Stimulated activated CD8-positive, alpha-beta memory T cell treated with anti-CD3 and anti-CD28 coated beads, Interleukin-4, amount 100 ng/mL, for 1 hour (primary cell): ENCODE measurements at regions not wholly inside any gene's neighbourhood (a gene's known extent, or its start where the extent isn't known, plus 50 kb on each side); places are given as distances from the start of the nearest gene placed in this dataset.

Source experiments
- DNase-seq, 2 donors: peaks; one replicate each; pipeline ENCODE4 v3.0.0-alpha.2; 2020; ENCODE audit warnings: low read depth in 2 of 2, low spot score in 1 of 2

DNA sequence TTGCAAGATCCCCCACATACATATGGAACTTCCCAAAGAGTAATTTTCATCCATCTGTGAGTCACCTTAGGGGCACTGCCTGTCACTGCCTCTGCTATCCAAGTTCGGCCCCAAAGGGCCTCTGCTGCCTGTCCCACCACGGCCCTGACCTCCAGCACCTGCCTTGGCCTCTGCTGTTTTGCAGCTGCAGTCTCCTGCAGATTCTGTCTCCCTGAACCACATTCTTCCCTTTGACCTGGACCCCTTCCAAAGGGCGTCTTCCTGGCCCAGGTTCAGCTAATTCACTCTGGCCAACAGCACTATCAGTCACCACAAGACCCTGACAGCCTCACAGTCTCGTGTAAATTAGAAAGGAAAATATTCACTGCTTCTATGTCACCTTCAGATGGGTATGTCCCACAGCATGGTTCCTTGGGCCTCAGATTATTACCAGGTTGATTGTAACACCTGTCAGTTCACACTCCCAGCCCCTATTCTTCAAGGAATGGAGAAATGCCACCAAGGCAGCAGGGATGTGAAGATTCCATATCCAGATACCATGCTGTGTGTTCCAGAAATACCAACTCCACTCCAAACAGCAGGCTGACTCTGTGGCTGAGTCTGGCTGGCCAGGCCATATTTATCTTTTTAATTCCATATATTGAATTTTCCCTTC lies 479.3 kb downstream of the ARHGEF28 start:
- DNase-seq, result no peak

DNA sequence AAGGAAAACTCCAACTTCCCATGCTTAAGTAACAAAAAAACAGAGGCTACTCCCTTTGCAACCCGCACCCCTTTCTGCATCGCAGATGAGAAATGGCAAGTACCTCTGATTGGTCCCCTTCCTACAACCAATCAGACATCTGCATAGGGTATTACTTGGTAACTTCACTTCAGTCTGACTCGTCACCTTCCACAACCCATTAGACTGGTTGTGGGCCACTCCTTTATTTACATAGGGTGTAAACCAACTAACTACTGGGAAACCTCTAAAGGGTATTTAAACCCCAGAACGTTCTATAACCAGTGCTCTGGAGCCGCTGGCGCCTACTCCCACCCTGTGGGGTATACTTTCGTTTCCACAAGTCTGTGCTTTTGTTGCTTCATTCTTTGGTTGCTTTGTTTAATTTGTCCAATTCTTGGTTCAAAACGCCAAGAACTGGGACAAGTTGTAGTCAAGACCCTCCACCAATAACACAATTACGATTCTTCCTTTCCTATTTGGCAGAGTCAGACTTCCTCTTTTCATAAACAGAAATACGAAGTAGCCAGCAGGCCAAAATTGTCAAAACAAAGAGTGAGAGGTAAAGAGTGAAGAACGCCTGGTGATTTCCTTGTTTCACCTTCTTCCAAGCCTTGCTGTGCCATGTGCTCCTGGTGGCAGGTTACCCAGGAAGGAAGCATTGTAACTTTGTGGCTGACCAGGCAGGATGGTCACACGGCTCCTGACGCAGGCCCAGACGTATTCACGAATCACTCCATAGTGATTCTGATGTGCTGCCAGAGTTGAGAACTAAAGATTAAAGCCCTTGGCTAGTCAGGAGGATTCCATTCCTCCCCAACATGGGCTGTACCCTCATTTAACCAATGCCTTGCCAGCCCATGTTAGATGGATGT lies 477.4 kb downstream of the ARHGEF28 start:
- DNase-seq, result no peak

DNA sequence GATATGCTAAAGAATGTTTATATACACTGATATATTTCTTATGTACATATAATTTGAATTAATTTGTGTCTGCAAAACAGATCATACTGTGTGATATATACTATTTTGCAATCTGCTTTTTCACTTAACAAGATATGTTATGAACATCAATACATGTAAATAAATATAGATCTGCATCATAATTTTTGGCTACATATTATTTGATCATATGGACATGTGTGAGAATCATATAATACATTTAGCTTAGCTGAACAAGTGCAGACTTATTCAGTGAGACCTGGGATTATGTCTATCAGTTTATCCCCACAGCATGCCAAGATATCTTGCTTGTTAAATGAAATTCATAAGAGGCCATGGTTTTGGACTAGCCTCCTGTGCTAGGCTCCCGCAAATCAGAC lies 474.3 kb downstream of the ARHGEF28 start:
- DNase-seq, result no peak

DNA sequence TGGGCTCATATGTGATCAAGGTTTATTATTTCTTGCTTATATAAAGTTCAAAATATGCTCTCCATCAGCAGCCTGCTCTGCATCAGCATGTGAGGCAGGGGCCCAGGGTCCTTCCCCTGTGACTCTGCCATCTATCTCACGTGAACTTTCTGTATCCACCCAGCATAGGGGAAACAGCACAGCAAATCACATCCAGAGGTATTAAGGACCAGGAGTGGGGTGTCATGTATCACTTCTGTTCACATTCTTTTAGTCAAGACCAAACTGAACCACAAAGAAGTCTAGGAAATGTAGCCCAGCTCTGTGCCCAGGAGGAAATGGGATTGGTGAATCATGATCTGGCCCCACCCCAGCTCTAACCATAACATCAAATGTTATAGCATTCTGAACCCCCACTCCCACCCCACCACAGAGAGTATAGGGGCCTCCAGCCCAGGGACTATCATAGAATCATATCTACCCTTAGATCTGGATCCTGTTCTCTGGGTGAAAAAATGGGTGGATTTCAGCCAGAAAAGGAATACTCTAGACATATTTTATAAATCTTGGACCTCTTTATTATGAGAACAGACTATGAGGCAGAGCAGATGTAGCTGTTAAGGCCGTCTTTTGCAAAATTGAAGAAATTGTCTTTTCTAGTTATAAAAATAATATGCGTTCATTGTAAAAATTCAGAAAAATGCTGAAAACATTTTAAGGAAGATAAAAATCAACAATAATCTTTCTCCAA lies 473.7 kb downstream of the ARHGEF28 start:
- no peak for DNase-seq

DNA sequence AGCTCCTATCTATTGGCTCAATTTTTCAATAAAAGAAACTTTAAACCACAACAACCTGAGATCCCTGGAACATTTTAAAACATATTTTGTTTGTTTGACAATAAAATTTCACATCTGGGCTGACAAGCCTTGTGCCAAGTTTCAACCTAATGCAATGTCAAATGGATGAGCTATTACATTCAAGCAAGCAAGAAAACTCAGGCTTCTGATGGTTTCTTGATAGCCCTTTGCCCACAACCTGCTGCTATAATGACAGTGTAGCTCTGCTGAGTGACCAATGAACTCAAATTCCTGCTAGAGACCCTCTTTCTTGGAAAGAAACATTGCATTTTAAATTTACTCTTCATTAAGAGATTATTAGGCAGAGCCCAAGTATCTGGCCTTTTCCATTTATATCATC lies 472.9 kb downstream of the ARHGEF28 start:
- no peak for DNase-seq

GRCh38 chr5:74098456-74098855 lies 472.5 kb downstream of the ARHGEF28 start:
- DNase-seq, result no peak

GRCh38 chr5:74096325-74096724 lies 470.3 kb downstream of the ARHGEF28 start:
- DNase-seq, result no peak

DNA sequence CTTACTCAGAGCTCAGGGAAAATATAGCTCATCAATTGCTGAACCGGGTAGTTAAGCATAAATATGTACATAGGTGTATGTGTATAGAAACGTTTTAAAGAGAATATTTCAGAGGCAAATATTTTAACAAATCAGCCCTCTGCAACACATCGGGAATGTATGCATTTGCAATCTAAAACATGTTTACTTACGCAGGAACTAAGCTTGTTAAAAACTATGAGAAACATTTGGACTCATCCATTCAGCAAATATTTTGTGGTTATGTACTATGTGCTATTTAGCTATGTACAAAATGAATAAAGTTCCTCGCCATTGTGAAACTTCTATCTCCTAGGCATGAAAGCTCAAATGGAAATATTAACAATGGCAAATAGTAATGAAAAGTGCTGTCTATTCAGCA lies 469.9 kb downstream of the ARHGEF28 start:
- no peak for DNase-seq

GRCh38 chr5:74094782-74095108 lies 468.7 kb downstream of the ARHGEF28 start:
- DNase-seq, result no peak

DNA sequence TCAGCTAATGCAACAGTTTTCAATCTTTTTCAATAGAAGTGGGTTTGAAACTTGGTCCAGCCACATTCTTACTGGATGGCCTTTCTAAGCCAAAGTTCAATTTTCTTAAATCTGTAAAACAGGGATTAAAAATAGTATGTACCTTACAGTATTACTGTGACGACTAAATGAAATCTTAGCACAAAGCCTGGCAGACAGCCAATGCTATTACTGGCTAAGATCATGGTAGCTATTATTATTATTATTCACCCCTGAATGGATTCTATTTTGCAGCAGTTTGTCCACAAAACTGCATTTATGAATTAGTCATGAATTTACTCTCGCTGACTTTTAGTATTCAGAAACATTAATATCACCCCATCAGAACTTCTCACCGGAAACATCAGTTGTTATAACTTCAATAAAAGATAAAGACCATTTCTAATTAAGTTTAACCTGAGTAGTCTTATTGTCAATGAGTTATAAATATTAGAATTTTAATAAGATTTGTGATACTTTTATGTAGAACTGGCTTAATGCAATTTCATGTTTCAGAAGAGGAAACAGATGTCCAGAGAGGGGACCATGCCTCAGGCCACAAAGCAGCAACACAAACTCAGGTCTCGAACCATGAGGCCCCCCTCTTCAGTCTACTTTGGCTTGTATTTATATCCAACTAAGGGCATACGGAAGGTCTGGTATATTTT lies 468.2 kb downstream of the ARHGEF28 start:
- DNase-seq, result no peak

GRCh38 chr5:74093561-74093960 lies 467.6 kb downstream of the ARHGEF28 start:
- no peak for DNase-seq

DNA sequence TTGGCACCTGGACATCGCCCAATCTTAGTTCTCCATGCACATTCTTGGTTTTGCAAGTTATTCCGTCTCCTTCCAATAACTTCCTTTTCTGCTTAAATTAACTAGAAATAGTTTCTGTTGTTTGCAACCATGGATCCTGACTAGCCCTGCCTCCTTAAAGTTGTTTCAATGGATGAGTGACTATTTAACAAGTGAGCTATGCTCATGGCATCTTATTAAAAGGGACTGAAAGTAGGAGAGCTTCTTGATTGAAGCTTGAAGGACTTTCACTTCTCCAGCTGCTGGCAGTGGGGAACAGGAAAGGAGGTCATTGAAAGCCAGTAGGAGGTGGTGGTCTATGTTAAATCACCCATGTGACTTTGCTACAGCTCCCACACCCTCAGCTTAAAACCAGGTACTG lies 466.8 kb downstream of the ARHGEF28 start:
- DNase-seq, result no peak

- no peak for DNase-seq
Measured at GRCh38 chr5:74085782-74086181, 459.8 kb downstream of the ARHGEF28 start.

GRCh38 chr5:74085186-74085585 lies 459.2 kb downstream of the ARHGEF28 start:
- DNase-seq, result no peak

GRCh38 chr5:74083096-74083791 lies 457.2 kb downstream of the ARHGEF28 start:
- no peak for DNase-seq

DNA sequence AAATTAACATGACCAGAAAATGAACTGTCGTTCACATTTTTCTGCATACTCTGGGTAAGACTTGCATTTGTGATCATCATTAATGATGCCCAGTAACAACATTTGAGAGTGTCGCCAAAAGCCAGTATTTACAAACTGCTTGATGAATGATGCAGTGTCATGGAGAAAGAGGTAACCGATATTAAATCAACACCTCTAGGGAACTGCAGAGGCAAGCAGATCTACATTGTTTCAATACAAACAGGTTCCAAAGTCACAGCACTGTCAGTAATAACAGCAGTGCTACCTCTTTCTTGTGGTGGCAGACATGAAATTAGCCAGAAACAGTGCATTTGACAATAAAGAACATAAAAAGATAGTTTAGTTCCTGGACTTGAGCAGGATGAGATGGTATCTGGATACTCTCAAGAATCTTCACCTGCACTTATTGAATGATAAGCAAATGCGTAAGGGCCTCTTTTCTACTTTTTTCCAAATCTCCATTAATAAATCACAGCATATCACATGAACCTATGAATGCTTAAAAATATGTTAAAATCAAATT lies 456.6 kb downstream of the ARHGEF28 start:
- DNase-seq, result no peak

DNA sequence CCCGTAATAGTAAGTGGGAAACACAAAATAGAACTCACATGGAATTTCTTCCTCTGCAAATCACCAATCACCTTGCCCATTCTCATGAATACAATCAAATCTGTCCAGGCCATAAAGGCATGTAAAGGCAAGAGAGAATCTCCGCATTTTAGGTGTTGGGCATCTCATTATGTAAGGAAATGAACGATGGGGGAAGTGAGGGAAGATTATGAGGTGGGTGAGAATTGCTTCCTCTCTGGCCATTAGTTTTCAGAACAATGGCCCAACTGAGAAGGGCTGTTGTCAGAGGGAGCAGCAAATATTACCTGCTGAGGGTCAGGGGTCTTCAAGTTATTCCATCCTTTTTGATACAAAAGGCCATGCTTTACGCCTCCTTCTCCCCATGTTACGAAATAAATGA lies 455.1 kb downstream of the ARHGEF28 start:
- no peak for DNase-seq

GRCh38 chr5:74079971-74080556 lies 454.1 kb downstream of the ARHGEF28 start:
- no peak for DNase-seq

DNA sequence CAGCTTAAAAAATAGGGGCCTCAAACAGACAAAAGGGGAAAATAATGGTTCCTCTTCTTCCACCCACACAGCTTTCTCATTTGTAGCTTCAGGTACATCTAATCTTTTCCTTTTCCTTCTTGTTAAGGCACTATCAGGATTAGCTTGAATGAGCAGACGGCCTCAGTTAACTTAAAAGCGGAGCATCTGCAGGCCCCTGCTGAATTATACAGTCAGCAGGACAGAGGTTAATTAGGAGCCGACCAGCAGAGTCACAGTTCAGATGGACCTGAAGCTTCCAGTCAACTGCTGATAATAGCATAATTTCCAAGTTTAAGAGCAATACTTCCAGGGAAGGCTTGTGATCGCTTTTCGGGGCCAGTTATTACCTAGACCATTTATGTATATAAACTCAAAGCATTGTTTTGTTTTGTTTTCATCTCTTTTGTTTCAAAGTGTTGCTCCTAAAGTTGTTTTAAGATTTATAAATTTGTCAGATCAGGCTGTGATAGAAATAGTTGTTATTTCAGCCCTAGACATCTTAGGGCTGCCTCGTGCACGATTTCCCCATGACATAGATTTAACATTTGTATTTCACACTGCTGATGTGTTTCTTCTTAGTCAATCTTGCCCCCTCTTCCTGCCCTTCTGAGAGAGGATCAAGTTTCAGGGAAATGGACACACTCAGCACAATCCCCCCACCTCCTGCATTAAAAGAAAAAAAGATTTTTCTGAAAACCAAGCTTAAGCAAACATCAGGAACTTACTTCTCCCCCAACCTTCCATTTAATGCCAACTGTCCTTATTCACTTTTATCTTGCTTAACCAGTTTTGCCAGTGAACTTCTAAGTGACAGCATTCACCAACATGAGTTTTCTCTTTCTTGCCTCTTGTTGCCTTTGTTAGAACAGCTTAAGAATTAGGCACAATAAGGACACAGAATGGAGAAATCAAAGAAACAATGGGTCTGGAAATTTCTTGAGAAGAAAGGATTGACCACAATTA lies 449.8 kb downstream of the ARHGEF28 start:
- no peak for DNase-seq
